IMR-90 (cell line): ENCODE measurements at regions not wholly inside any gene's neighbourhood (a gene's known extent, or its start where the extent isn't known, plus 50 kb on each side); places are given as distances from the start of the nearest gene placed in this dataset.

Experiments
- BHLHE40 ChIP-seq: fragments of 150-350 bp; IDR thresholded peaks from 2 replicates; pipeline ENCODE4 v1.6.1; 2016; ENCODE audit warnings: mild to moderate bottlenecking, low read depth, low read length
- CEBPB ChIP-seq: IDR thresholded peaks from 2 replicates; pipeline ENCODE4 v1.6.1; 2012; ENCODE audit warnings: low read depth, low read length, improper control_type of control experiment
- CHD1 ChIP-seq: IDR thresholded peaks from 2 replicates; pipeline ENCODE4 v1.6.1; 2012; ENCODE audit warnings: low read depth, low read length, improper control_type of control experiment
- FOS ChIP-seq: fragments of 150-350 bp; IDR thresholded peaks from 2 replicates; pipeline ENCODE4 v1.6.1; 2016; ENCODE audit warnings: low read depth, low read length
- MAZ ChIP-seq: IDR thresholded peaks from 2 replicates; pipeline ENCODE4 v1.6.1; 2012; ENCODE audit warnings: low read depth, mild to moderate bottlenecking, low read length, improper control_type of control experiment, moderate library complexity, borderline replicate concordance
- MXI1 ChIP-seq: IDR thresholded peaks from 2 replicates; pipeline ENCODE4 v1.6.1; 2012; ENCODE audit warnings: low read depth, mild to moderate bottlenecking, low read length, moderate library complexity, borderline replicate concordance
- POLR2A ChIP-seq: IDR thresholded peaks from 2 replicates; pipeline ENCODE4 v1.6.1; 2012; ENCODE audit warnings: mild to moderate bottlenecking, low read depth, low read length
- RAD21 ChIP-seq: IDR thresholded peaks from 2 replicates; pipeline ENCODE4 v1.6.1; 2012; ENCODE audit warnings: low read length, improper control_type of control experiment
- RCOR1 ChIP-seq: IDR thresholded peaks from 2 replicates; pipeline ENCODE4 v1.6.1; 2012; ENCODE audit warnings: mild to moderate bottlenecking, low read length, improper control_type of control experiment; ENCODE audit not compliant: insufficient replicate concordance
- TF ChIP-seq, protein P1 (sequence below): conservative IDR thresholded peaks from 2 replicates; pipeline ENCODE4 v1.5.1; 2012; ENCODE audit warnings: mild to moderate bottlenecking, low read depth, low read length, improper control_type of control experiment
- TF ChIP-seq, protein P2 (sequence below): fragments of 150-350 bp; IDR thresholded peaks from 2 replicates; pipeline ENCODE4 v1.6.1; 2016; ENCODE audit warnings: low read depth, mild to moderate bottlenecking, low read length, moderate library complexity, borderline replicate concordance
- TF ChIP-seq, protein P3 (sequence below): fragments of 150-350 bp; IDR thresholded peaks from 2 replicates; pipeline ENCODE4 v1.6.1; 2017; ENCODE audit warnings: mild to moderate bottlenecking, antibody characterized with exemption, low read length, low read depth

DNA sequence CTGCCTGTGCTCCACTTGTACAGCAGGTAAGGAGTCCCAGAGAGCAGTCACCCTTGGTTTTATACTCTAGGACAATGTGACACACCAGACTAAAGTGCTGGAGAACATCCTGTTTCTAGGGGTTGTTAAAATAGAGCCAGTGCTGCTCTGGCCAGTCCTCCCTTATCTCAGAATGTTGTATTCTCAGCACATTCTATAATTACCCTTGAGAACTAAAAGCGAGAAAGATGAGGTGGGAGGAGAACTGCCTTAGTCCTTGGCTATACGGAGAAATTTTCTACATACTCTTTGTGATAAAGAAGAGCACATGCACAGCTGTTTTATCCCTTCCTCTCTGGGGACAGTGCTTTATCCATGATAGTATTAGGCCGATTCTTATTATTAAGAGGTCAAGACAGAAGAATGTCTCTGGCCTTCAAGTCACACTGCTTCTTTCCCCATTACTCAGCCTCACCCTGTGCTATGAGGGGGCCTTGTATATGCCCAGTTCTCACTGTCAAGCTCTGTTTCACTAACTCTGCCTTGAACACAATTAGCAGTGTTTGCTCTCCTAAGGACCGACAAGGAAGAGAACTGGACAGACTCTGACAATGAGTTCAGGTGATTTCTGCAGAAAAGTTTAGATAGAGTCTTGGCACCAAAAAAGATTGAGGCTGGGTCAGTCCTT lies 385.8 kb downstream of the TRIB2 start:
- TF ChIP-seq POLR2A (no peak), MXI1 (no peak), CEBPB (no peak), RCOR1 (no peak), RAD21 (no peak), CHD1 (no peak), FOS (no peak), BHLHE40 (no peak), MAZ (no peak)
- TF ChIP-seq, protein P1, sequence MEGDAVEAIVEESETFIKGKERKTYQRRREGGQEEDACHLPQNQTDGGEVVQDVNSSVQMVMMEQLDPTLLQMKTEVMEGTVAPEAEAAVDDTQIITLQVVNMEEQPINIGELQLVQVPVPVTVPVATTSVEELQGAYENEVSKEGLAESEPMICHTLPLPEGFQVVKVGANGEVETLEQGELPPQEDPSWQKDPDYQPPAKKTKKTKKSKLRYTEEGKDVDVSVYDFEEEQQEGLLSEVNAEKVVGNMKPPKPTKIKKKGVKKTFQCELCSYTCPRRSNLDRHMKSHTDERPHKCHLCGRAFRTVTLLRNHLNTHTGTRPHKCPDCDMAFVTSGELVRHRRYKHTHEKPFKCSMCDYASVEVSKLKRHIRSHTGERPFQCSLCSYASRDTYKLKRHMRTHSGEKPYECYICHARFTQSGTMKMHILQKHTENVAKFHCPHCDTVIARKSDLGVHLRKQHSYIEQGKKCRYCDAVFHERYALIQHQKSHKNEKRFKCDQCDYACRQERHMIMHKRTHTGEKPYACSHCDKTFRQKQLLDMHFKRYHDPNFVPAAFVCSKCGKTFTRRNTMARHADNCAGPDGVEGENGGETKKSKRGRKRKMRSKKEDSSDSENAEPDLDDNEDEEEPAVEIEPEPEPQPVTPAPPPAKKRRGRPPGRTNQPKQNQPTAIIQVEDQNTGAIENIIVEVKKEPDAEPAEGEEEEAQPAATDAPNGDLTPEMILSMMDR: no peak
- TF ChIP-seq, protein P2, sequence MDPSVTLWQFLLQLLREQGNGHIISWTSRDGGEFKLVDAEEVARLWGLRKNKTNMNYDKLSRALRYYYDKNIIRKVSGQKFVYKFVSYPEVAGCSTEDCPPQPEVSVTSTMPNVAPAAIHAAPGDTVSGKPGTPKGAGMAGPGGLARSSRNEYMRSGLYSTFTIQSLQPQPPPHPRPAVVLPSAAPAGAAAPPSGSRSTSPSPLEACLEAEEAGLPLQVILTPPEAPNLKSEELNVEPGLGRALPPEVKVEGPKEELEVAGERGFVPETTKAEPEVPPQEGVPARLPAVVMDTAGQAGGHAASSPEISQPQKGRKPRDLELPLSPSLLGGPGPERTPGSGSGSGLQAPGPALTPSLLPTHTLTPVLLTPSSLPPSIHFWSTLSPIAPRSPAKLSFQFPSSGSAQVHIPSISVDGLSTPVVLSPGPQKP: no peak
- TF ChIP-seq, protein P3, sequence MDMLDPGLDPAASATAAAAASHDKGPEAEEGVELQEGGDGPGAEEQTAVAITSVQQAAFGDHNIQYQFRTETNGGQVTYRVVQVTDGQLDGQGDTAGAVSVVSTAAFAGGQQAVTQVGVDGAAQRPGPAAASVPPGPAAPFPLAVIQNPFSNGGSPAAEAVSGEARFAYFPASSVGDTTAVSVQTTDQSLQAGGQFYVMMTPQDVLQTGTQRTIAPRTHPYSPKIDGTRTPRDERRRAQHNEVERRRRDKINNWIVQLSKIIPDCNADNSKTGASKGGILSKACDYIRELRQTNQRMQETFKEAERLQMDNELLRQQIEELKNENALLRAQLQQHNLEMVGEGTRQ: no peak
